ENCODE measurements at regions not wholly inside any gene's neighbourhood (a gene's known extent, or its start where the extent isn't known, plus 50 kb on each side); places are given as distances from the start of the nearest gene placed in this dataset.

- no peak for DNase-seq
These were observed 155.5 kb upstream of the TMPO start for GRCh38 chr12:98359856-98360255.

GRCh38 chr12:98360401-98360800 is 155.0 kb upstream of the TMPO start:
- no peak for DNase-seq

GRCh38 chr12:98369581-98369980 is 145.8 kb upstream of the TMPO start:
- no peak for DNase-seq

- DNase-seq, result no peak
These were observed 144.4 kb upstream of the TMPO start for GRCh38 chr12:98370976-98371375.

GRCh38 chr12:98371419-98371818 is 144.0 kb upstream of the TMPO start:
- no peak for DNase-seq

GRCh38 chr12:98372340-98373024 is 142.9 kb upstream of the TMPO start:
- no peak for DNase-seq

- no peak for DNase-seq
These were observed 142.3 kb upstream of the TMPO start for GRCh38 chr12:98373025-98373554.

GRCh38 chr12:98374007-98374406 is 141.4 kb upstream of the TMPO start:
- DNase-seq, result no peak

- no peak for DNase-seq
These were observed 136.3 kb upstream of the TMPO start for GRCh38 chr12:98379106-98379505.

- no peak for DNase-seq
These were observed 129.7 kb upstream of the TMPO start for GRCh38 chr12:98385641-98386040.

- DNase-seq, result no peak
These were observed 127.9 kb upstream of the TMPO start for GRCh38 chr12:98387444-98387843.

- no peak for DNase-seq
These were observed 127.3 kb upstream of the TMPO start for GRCh38 chr12:98388126-98388525.

- DNase-seq, result no peak
These were observed 125.8 kb upstream of the TMPO start for GRCh38 chr12:98389593-98389992.

GRCh38 chr12:98397323-98398105 is 117.9 kb upstream of the TMPO start:
- peak; percentile 93 for DNase-seq

- peak; percentile 89 for DNase-seq
These were observed 115.9 kb upstream of the TMPO start for GRCh38 chr12:98399532-98399931.

GRCh38 chr12:98401427-98401826 is 114.0 kb upstream of the TMPO start:
- no peak for DNase-seq

- no peak for DNase-seq
These were observed 113.3 kb upstream of the TMPO start for GRCh38 chr12:98402091-98402490.

GRCh38 chr12:98402671-98403070 is 112.7 kb upstream of the TMPO start:
- no peak for DNase-seq

- DNase-seq, result no peak
These were observed 112.0 kb upstream of the TMPO start for GRCh38 chr12:98403385-98403784.

- no peak for DNase-seq
These were observed 111.5 kb upstream of the TMPO start for GRCh38 chr12:98403936-98404335.

- DNase-seq, result no peak
These were observed 109.5 kb upstream of the TMPO start for GRCh38 chr12:98405805-98406366.

GRCh38 chr12:98406378-98406777 is 109.0 kb upstream of the TMPO start:
- DNase-seq, result no peak

- DNase-seq, result no peak
These were observed 106.7 kb upstream of the TMPO start for GRCh38 chr12:98408681-98409080.

- DNase-seq, result no peak
These were observed 105.8 kb upstream of the TMPO start for GRCh38 chr12:98409548-98409947.
